Stomach (tissue), 8 donors: ENCODE measurements at regions not wholly inside any gene's neighbourhood (a gene's known extent, or its start where the extent isn't known, plus 50 kb on each side); places are given as distances from the start of the nearest gene placed in this dataset.

ENCODE experiments used
- DNase-seq, 2 donors: peaks; one replicate each; pipeline versions ENCODE4 v3.0.0 to v3.0.0-alpha.2; 2013 to 2019
- H3K27ac ChIP-seq, 5 donors: fragments of 200-600 bp in 4 of 5; sonication (generic) in 4 of 5; one replicate each; pipeline ENCODE4 v1.5.1; 2013 to 2019; ENCODE audit warnings: mild to moderate bottlenecking in 1 of 5, moderate library complexity in 1 of 5
- H3K27me3 ChIP-seq, 3 donors: fragments of 200-600 bp; sonication (generic); one replicate each; pipeline ENCODE4 v1.5.1; 2017 to 2019; ENCODE audit warnings: mixed run types in 1 of 3
- H3K36me3 ChIP-seq, 4 donors: fragments of 200-600 bp; sonication (generic); 1 replicate in 3 of 4; 2 replicates in 1 of 4; pipeline ENCODE4 v1.5.1; 2016 to 2019
- H3K4me1 ChIP-seq, 4 donors: fragments of 200-600 bp; sonication (generic); one replicate each; pipeline ENCODE4 v1.5.1; 2016 to 2019
- H3K4me3 ChIP-seq, 4 donors: fragments of 200-600 bp; sonication (generic) in 3 of 4; one replicate each; pipeline ENCODE4 v1.5.1; 2016 to 2019; ENCODE audit warnings: mild to moderate bottlenecking in 1 of 4
- H3K9me3 ChIP-seq, 4 donors: fragments of 200-600 bp; sonication (generic); one replicate each; pipeline ENCODE4 v1.5.1; 2016 to 2019
- CTCF ChIP-seq, 7 experiments: fragments of 450-650 bp in 4 of 7; fragments of 200-600 bp in 3 of 7; sonication (generic) in 3 of 7; IDR thresholded peaks; one replicate each; pipeline ENCODE4 v1.5.1; 2016 to 2019; ENCODE audit warnings: antibody characterized with exemption in 7 of 7, control low read depth in 2 of 7, mild to moderate bottlenecking in 1 of 7
- EP300 ChIP-seq: sonication (generic); formaldehyde crosslinking; IDR thresholded peaks from one replicate; pipeline ENCODE4 v1.6.1; 2017; ENCODE audit warnings: antibody characterized with exemption
- POLR2A ChIP-seq, 4 donors: fragments of 450-650 bp; IDR thresholded peaks; one replicate each; pipeline ENCODE4 v1.6.1; 2016; ENCODE audit warnings: antibody characterized with exemption in 4 of 4, control low read depth in 2 of 4, mild to moderate bottlenecking in 1 of 4, moderate library complexity in 1 of 4
- POLR2AphosphoS5 ChIP-seq, 3 donors: sonication (generic); formaldehyde crosslinking; IDR thresholded peaks; one replicate each; pipeline ENCODE4 v1.6.1; 2016; ENCODE audit warnings: antibody characterized with exemption in 3 of 3
- WGBS, 5 donors: extraction: QIAGEN DNeasy Blood & Tissue Kit in 3 of 5; methylation state at CpG; one replicate each; pipeline versions ENCODE4 v1.1.5 to v1.1.7; 2013 to 2018; 5-methylcytosine and 5-hydroxymethylcytosine counted together
- intact Hi-C: fragments of 100-400 bp; cut with DNase I; formaldehyde crosslinking; loops from one replicate; pipeline ENCODE4 v1.15.1; 2023; ENCODE audit warnings: low total_unique reads
- donor health status: healthy with polysubstance abuse.
- donor health status: Bipolar disorder and iron deficiency.
- donor health status: healthy.

DNA sequence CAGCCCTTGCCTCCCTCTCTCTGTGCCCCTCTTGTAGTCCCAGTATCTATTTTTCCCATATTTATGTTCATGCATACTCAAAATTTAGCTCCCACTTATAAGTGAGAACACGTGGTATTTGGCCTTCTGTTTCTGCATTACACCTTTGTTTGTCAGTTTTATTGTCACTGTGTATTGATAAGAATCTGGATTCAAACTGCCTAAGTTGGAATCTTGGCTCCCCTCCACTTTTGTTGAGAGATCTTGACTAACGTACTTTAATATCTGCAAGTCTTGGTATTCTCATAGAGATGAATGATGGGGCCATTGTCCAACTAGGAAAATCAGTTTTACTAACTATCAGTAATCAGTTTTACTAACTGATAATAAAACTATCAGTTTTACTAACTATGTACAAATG lies 87.8 kb upstream of the PRMT6 start:
- DNase-seq = no peak
- Histone ChIP-seq H3K27ac (no peak overlapping the region), H3K4me3 (no peak overlapping the region), H3K27me3 (no peaks in the 10 kb centered on the region), H3K36me3 (no peaks in the 10 kb centered on the region), H3K4me1 (no peaks in the 10 kb centered on the region), H3K9me3 (no peaks in the 10 kb centered on the region)
- intact Hi-C loops = no loop called here
- WGBS, 5 donors = 33 to 58% (median 53%) methylated on average over 2 of the region's 2 CpGs
- TF ChIP-seq EP300 = no peak
- no peak for TF ChIP-seq CTCF (IDR thresholded peaks at IDR 0.05)
- no peak for TF ChIP-seq POLR2AphosphoS5 (IDR thresholded peaks at IDR 0.05)
- no peak for TF ChIP-seq POLR2A (IDR thresholded peaks at IDR 0.05)

- Histone ChIP-seq H3K9me3 (no peaks in the 10 kb centered on the region), H3K27me3 (no peaks in the 10 kb centered on the region), H3K36me3 (no peaks in the 10 kb centered on the region), H3K4me1 (no peaks in the 10 kb centered on the region), H3K4me3 (no peak overlapping the region), H3K27ac (no peak overlapping the region)
- no peak for DNase-seq
- TF ChIP-seq EP300 (no peak), CTCF (IDR thresholded peaks at IDR 0.05) (no peak), POLR2AphosphoS5 (IDR thresholded peaks at IDR 0.05) (no peak), POLR2A (IDR thresholded peaks at IDR 0.05) (no peak)
- intact Hi-C loops = no loop called here
Observed at GRCh38 chr1:106969731-106970130, 86.7 kb upstream of the PRMT6 start.

GRCh38 chr1:106972074-106972473 lies 84.4 kb upstream of the PRMT6 start:
- H3K27me3 ChIP-seq = no peaks in the 10 kb centered on the region
- no peak for DNase-seq
- H3K36me3 ChIP-seq = no peaks in the 10 kb centered on the region
- H3K9me3 ChIP-seq = peaks cover 0 to 4% (median 0%) of the 10 kb centered on the region in 4 donors
- no peaks in the 10 kb centered on the region for H3K4me1 ChIP-seq
- TF ChIP-seq POLR2AphosphoS5 (IDR thresholded peaks at IDR 0.05) (no peak), EP300 (no peak), CTCF (IDR thresholded peaks at IDR 0.05) (no peak), POLR2A (IDR thresholded peaks at IDR 0.05) (no peak)
- intact Hi-C loops = no loop called here
- WGBS, 5 donors = 48 to 64% (median 53%) methylated on average over 2 of the region's 2 CpGs
- H3K4me3 ChIP-seq = no peak overlapping the region
- no peak overlapping the region for H3K27ac ChIP-seq

- Histone ChIP-seq H3K4me1 (no peaks in the 10 kb centered on the region), H3K36me3 (no peaks in the 10 kb centered on the region), H3K9me3 (peaks cover 0 to 4% (median 0%) of the 10 kb centered on the region in 4 donors), H3K27ac (no peak overlapping the region), H3K4me3 (no peak overlapping the region), H3K27me3 (no peaks in the 10 kb centered on the region)
- WGBS, 5 donors = 60 to 82% (median 68%) methylated on average over 2 of the region's 2 CpGs
- TF ChIP-seq POLR2AphosphoS5 (IDR thresholded peaks at IDR 0.05) = no peak
- TF ChIP-seq POLR2A (IDR thresholded peaks at IDR 0.05) = no peak
- no peak for TF ChIP-seq CTCF (IDR thresholded peaks at IDR 0.05)
- TF ChIP-seq EP300 = no peak
- DNase-seq = no peak
- intact Hi-C loops = no loop called here
Observed at GRCh38 chr1:106975944-106976343, 80.5 kb upstream of the PRMT6 start.
